HEK293T (cell line): ENCODE measurements at regions not wholly inside any gene's neighbourhood (a gene's known extent, or its start where the extent isn't known, plus 50 kb on each side); places are given as distances from the start of the nearest gene placed in this dataset.

ENCODE experiments used
- CTCF ChIA-PET: fragments of 350-600 bp; formaldehyde crosslinking; extraction: SDS; loops from one replicate; lab custom pipeline; 2021; ENCODE audit warnings: antibody characterized with exemption, inconsistent platforms; lab: Yijun Ruan, JAX
- POLR2A ChIA-PET: fragments of 350-600 bp; formaldehyde crosslinking; extraction: SDS; loops from one replicate; lab custom pipeline; 2020; ENCODE audit warnings: antibody characterized with exemption, inconsistent platforms; lab: Yijun Ruan, JAX
- DNase-seq: peaks from one replicate; pipeline ENCODE4 v3.0.0; 2012; ENCODE audit warnings: mixed read lengths; ENCODE audit errors: extremely low spot score
- ARNT ChIP-seq: fragments of 450-650 bp; IDR thresholded peaks from 2 replicates; pipeline ENCODE4 v1.6.1; 2017; ENCODE audit warnings: mild to moderate bottlenecking
- BHLHE40 ChIP-seq: fragments of 450-650 bp; IDR thresholded peaks from 2 replicates; pipeline ENCODE4 v1.6.1; 2016; ENCODE audit warnings: mild to moderate bottlenecking, moderate library complexity, borderline replicate concordance
- CTBP1 ChIP-seq: fragments of 450-650 bp; IDR thresholded peaks from 2 replicates; pipeline ENCODE4 v1.6.1; 2016; ENCODE audit warnings: borderline replicate concordance
- ELF4 ChIP-seq: fragments of 450-650 bp; IDR thresholded peaks from 2 replicates; pipeline ENCODE4 v1.6.1; 2017; ENCODE audit warnings: antibody characterized with exemption
- FOXA1 ChIP-seq: fragments of 450-650 bp; IDR thresholded peaks from 2 replicates; pipeline ENCODE4 v1.6.1; 2016; ENCODE audit warnings: mild to moderate bottlenecking
- FOXK2 ChIP-seq: fragments of 450-650 bp; IDR thresholded peaks from 2 replicates; pipeline ENCODE4 v1.6.1; 2016; ENCODE audit warnings: mild to moderate bottlenecking
- FOXM1 ChIP-seq: fragments of 450-650 bp; IDR thresholded peaks from 2 replicates; pipeline ENCODE4 v1.6.1; 2017; ENCODE audit warnings: mild to moderate bottlenecking, borderline replicate concordance
- HDGF ChIP-seq: fragments of 450-650 bp; IDR thresholded peaks from 2 replicates; pipeline ENCODE4 v1.6.1; 2017; ENCODE audit warnings: antibody characterized with exemption, borderline replicate concordance
- L3MBTL2 ChIP-seq: fragments of 450-650 bp; conservative IDR thresholded peaks from 2 replicates; pipeline ENCODE4 v1.6.1; 2016; ENCODE audit warnings: mild to moderate bottlenecking
- LEF1 ChIP-seq: fragments of 450-650 bp; IDR thresholded peaks from 2 replicates; pipeline ENCODE4 v1.6.1; 2017; ENCODE audit warnings: mild to moderate bottlenecking, borderline replicate concordance
- NFRKB ChIP-seq: fragments of 450-650 bp; IDR thresholded peaks from 2 replicates; pipeline ENCODE4 v1.6.1; 2016; ENCODE audit warnings: mild to moderate bottlenecking, moderate library complexity
- PKNOX1 ChIP-seq: fragments of 450-650 bp; IDR thresholded peaks from 2 replicates; pipeline ENCODE4 v1.6.1; 2016
- SP1 ChIP-seq: fragments of 450-650 bp; IDR thresholded peaks from 2 replicates; pipeline ENCODE4 v1.6.1; 2017
- SUZ12 ChIP-seq: fragments of 450-650 bp; IDR thresholded peaks from 2 replicates; pipeline ENCODE4 v1.6.1; 2016; ENCODE audit warnings: mild to moderate bottlenecking
- TARDBP ChIP-seq: fragments of 450-650 bp; IDR thresholded peaks from 2 replicates; pipeline ENCODE4 v1.6.1; 2016
- ZNF384 ChIP-seq: fragments of 450-650 bp; IDR thresholded peaks from 2 replicates; pipeline ENCODE4 v1.6.1; 2016

- DNase-seq, result no peak
- POLR2A ChIA-PET, result no interaction called here
- TF ChIP-seq TARDBP (no peak), SP1 (no peak), SUZ12 (no peak), HDGF (no peak), BHLHE40 (no peak)
- CTCF ChIA-PET, result no interaction called here
Measured at GRCh38 chr6:82741996-82742385, 323.6 kb downstream of the UBE3D start.

DNA sequence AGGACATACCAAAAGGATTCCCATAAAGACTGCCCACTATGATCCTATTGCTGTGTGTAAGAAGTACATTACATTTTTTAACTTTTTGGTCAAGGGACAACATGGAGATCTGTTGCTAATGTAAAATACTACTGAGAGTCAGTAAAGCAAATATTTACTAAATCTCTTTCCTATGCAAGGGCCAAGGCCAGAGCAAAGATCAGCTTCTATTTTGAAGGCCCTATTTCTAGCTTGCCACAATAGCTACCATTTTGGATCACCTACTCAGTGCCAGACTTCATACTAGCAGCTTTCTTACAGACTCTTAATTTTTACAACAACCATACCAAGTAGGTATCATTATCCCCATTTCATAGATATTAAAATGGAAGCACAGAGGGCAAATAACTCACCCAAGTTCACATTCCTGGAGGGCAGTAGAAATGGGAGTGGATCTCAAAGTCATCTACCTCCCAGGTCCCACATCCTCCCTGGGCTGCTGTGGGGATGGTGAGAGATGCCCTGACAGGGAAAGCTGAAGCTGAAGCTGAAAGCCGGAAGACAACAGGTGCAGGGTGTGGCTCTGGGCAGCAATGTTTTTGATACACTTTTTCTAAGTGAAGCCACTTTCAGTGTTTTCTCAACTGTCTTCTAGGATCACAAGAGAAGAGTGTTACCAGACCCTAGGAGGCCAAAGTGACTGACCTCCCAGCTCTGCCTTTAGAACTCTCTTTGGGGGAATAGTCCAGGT, 321.2 kb downstream of the UBE3D start:
- no peak for TF ChIP-seq NFRKB
- no peak for TF ChIP-seq L3MBTL2
- no peak for TF ChIP-seq FOXA1
- no peak for TF ChIP-seq ELF4
- no peak for TF ChIP-seq ZNF384
- no peak for TF ChIP-seq FOXK2
- TF ChIP-seq CTBP1, result no peak
- no peak for TF ChIP-seq LEF1
- TF ChIP-seq SP1, result no peak
- TF ChIP-seq ARNT, result no peak
- no peak for TF ChIP-seq PKNOX1
- TF ChIP-seq TARDBP, result no peak
- TF ChIP-seq FOXM1, result no peak
- TF ChIP-seq SUZ12, result no peak
- no peak for TF ChIP-seq HDGF
- TF ChIP-seq BHLHE40, result no peak
- DNase-seq, result no peak
- CTCF ChIA-PET, result no interaction called here

GRCh38 chr6:82750556-82750955, 315.1 kb downstream of the UBE3D start:
- ChIA-PET CTCF (no interaction called here), POLR2A (no interaction called here)
- TF ChIP-seq SUZ12 (no peak), TARDBP (no peak), LEF1 (no peak), NFRKB (no peak), BHLHE40 (no peak), FOXM1 (no peak), SP1 (no peak), ARNT (no peak), ZNF384 (no peak), FOXA1 (no peak), L3MBTL2 (no peak), PKNOX1 (no peak), CTBP1 (no peak), ELF4 (no peak), HDGF (no peak), FOXK2 (no peak)
- no peak for DNase-seq

More for the DNA sequence above, 321.2 kb downstream of the UBE3D start:
- POLR2A ChIA-PET, result no interaction called here

DNA sequence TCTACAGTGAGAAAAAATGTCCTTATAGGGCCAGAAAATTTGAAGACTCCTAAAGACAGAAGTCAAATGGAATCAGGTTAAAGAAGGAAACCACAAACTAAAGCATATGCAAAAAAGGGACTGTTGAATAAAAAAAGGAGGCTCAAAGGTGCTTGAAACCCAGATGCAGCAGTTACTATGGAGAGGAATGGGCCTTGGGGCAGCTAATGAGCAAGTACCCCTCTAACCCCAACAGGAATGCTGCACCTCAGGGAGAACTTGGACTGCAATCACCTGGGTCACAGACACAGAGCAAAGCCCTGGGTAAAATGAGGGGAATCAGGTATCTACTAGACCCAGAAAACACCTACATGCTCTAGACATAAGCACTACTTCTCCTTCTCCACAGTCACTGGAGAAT, 313.9 kb downstream of the UBE3D start:
- TF ChIP-seq TARDBP (no peak), ARNT (no peak), FOXA1 (no peak), LEF1 (no peak), ZNF384 (no peak), BHLHE40 (no peak), L3MBTL2 (no peak), PKNOX1 (no peak), CTBP1 (no peak), SUZ12 (no peak), FOXK2 (no peak), FOXM1 (no peak), SP1 (no peak), NFRKB (no peak)
- no peak for DNase-seq
- ChIA-PET POLR2A (no interaction called here), CTCF (interaction anchor here (0.6 kb wide), 1 partner anchor 761 kb away, joined by 5 read pairs; no protein-coding TSS in a partner anchor)

- DNase-seq, result no peak
- ChIA-PET CTCF (interaction anchor here (0.7 kb wide), 1 partner anchor 236 kb away, joined by 3 read pairs; no protein-coding TSS in a partner anchor), POLR2A (no interaction called here)
- TF ChIP-seq LEF1 (no peak), ARNT (no peak), TARDBP (no peak), L3MBTL2 (no peak), CTBP1 (no peak), NFRKB (no peak)
Measured at GRCh38 chr6:82761674-82762345, 303.8 kb downstream of the UBE3D start.

DNA sequence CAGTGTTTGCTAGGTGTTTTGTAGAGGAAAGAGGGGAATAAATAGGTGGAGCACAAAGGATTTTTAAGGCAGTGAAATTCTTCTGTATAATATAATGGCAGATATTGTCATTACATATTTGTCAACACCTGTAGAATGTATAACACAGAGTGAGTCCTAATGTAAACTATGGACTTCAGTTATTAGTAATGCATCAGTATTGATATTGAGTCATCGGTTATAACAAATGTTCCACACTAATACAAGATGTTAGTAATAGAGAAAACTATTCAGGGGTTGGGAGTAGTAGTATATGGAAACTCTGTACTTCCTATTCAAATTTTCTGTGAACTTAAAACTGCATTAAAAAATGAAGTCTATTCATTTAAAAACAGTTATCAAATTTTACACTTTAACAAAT, 299.2 kb downstream of the UBE3D start:
- no peak for DNase-seq
- TF ChIP-seq PKNOX1 (no peak), BHLHE40 (no peak), ZNF384 (no peak), ELF4 (no peak), NFRKB (no peak), ARNT (no peak), HDGF (no peak), CTBP1 (no peak)
- CTCF ChIA-PET, result no interaction called here
- POLR2A ChIA-PET, result no interaction called here
